HCT116 (cell line): ENCODE measurements at regions not wholly inside any gene's neighbourhood (a gene's known extent, or its start where the extent isn't known, plus 50 kb on each side); places are given as distances from the start of the nearest gene placed in this dataset.

Source experiments
- CBX3 ChIP-seq: IDR thresholded peaks from 2 replicates; pipeline ENCODE4 v1.6.1; 2012; ENCODE audit warnings: low read depth
- ELF1 ChIP-seq: IDR thresholded peaks from 2 replicates; pipeline ENCODE4 v1.6.1; 2012; ENCODE audit warnings: low read depth, borderline replicate concordance
- EZH2 ChIP-seq: fragments of 200-600 bp; sonication (generic); IDR thresholded peaks from 2 replicates; pipeline ENCODE4 v1.6.1; 2017; ENCODE audit warnings: antibody characterized with exemption, mixed run types
- EZH2phosphoT487 ChIP-seq: fragments of 200-600 bp; IDR thresholded peaks from 2 replicates; pipeline ENCODE4 v1.6.1; 2018; ENCODE audit warnings: antibody characterized with exemption, borderline replicate concordance
- JUND ChIP-seq: IDR thresholded peaks from 2 replicates; pipeline ENCODE4 v1.6.1; 2012
- POLR2A ChIP-seq: IDR thresholded peaks from 2 replicates; pipeline ENCODE4 v1.7.0; 2011; ENCODE audit warnings: borderline replicate concordance; ENCODE audit not compliant: insufficient read depth, insufficient read length; ENCODE audit errors: extremely low read depth
- POLR2AphosphoS5 ChIP-seq: IDR thresholded peaks from 2 replicates; pipeline ENCODE4 v1.6.1; 2011; ENCODE audit warnings: mild to moderate bottlenecking, low read depth, low read length, moderate library complexity
- RAD21 ChIP-seq: IDR thresholded peaks from 2 replicates; pipeline ENCODE4 v1.6.1; 2012; ENCODE audit warnings: low read depth, mild to moderate bottlenecking
- SRF ChIP-seq: IDR thresholded peaks from 2 replicates; pipeline ENCODE4 v1.6.1; 2012; ENCODE audit warnings: low read depth
- TCF7L2 ChIP-seq: IDR thresholded peaks from 2 replicates; pipeline ENCODE4 v1.7.0; 2011; ENCODE audit warnings: borderline replicate concordance, inconsistent platforms; ENCODE audit not compliant: insufficient read depth, insufficient read length; ENCODE audit errors: extremely low read depth
- YY1 ChIP-seq: IDR thresholded peaks from 2 replicates; pipeline ENCODE4 v1.6.1; 2011; ENCODE audit warnings: low read length, low read depth, moderate library complexity, mild to moderate bottlenecking; ENCODE audit not compliant: insufficient replicate concordance; ENCODE audit errors: extremely low read depth
- TF ChIP-seq, protein P1 (sequence below), 3 experiments: fragments of 200-600 bp in 1 of 3; sonication (generic) in 1 of 3; IDR thresholded peaks in 2 of 3; conservative IDR thresholded peaks in 1 of 3; 2 replicates each; pipeline ENCODE4 v1.5.1; 2012 to 2017; ENCODE audit warnings: low read depth in 2 of 3, low read length in 2 of 3, antibody characterized with exemption in 1 of 3, borderline replicate concordance in 1 of 3, control low read depth in 1 of 3, mild to moderate bottlenecking in 1 of 3, mixed read lengths in 1 of 3, mixed run types in 1 of 3, moderate library complexity in 1 of 3; ENCODE audit not compliant: insufficient read depth in 1 of 3
- TF ChIP-seq, protein P2 (sequence below): IDR thresholded peaks from 2 replicates; pipeline ENCODE4 v1.6.1; 2012

DNA sequence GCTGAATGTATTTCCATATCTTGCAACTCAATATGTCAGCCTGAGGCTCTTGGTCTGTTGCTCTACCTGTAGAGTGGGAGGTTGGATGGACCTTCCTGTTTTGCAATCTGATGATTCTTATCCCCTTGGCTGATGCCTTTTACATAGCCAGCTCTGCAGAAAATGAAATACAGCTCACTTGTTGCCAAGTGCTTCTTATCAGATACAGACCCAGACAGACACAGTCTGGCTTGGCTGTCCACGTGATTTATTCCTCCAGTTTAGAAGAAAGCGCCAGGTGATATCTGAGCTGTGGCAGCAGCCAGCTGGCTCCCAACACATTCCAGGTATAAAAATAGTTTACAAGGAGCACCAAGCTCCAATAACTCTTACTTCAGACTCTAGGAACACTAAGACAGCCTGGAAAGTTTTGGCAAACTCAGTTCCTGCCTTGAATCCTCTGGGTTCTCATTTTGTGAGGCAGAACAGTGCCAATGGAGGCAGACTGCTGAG, 479.2 kb upstream of the USP24 start:
- TF ChIP-seq, protein P1, sequence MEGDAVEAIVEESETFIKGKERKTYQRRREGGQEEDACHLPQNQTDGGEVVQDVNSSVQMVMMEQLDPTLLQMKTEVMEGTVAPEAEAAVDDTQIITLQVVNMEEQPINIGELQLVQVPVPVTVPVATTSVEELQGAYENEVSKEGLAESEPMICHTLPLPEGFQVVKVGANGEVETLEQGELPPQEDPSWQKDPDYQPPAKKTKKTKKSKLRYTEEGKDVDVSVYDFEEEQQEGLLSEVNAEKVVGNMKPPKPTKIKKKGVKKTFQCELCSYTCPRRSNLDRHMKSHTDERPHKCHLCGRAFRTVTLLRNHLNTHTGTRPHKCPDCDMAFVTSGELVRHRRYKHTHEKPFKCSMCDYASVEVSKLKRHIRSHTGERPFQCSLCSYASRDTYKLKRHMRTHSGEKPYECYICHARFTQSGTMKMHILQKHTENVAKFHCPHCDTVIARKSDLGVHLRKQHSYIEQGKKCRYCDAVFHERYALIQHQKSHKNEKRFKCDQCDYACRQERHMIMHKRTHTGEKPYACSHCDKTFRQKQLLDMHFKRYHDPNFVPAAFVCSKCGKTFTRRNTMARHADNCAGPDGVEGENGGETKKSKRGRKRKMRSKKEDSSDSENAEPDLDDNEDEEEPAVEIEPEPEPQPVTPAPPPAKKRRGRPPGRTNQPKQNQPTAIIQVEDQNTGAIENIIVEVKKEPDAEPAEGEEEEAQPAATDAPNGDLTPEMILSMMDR (IDR thresholded peaks at IDR 0.05 in 2 of 3, conservative IDR thresholded peaks at IDR 0.05 in 1 of 3; ENCODE audit: borderline replicate concordance in 1 of 3, insufficient read depth in 1 of 3, low read depth in 2 of 3, low read length in 2 of 3) = no peak
- TF ChIP-seq TCF7L2 = no peak
- TF ChIP-seq POLR2A = no peak
- TF ChIP-seq EZH2phosphoT487 = no peak
- TF ChIP-seq, protein P2, sequence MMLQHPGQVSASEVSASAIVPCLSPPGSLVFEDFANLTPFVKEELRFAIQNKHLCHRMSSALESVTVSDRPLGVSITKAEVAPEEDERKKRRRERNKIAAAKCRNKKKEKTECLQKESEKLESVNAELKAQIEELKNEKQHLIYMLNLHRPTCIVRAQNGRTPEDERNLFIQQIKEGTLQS = no peak
- TF ChIP-seq CBX3 = no peak
- no peak for TF ChIP-seq EZH2
- TF ChIP-seq ELF1 = no peak
- no peak for TF ChIP-seq JUND
- no peak for TF ChIP-seq YY1
- TF ChIP-seq RAD21 = no peak
- TF ChIP-seq SRF = no peak
- TF ChIP-seq POLR2AphosphoS5 = no peak
